ENCODE measurements at regions not wholly inside any gene's neighbourhood (a gene's known extent, or its start where the extent isn't known, plus 50 kb on each side); places are given as distances from the start of the nearest gene placed in this dataset.

GRCh38 chr12:3966376-3966775, 93.2 kb upstream of the PARP11 start:
- Histone ChIP-seq H3K27me3 (ENCODE audit: control insufficient read depth in 3 of 3, insufficient read depth in 3 of 3, low read depth in 1 of 3, low read length in 3 of 3) (no peaks in the 10 kb centered on the region), H2AK5ac (ENCODE audit: low read depth, low read length) (no peak overlapping the region), H3K9me3 (replicated peaks in 1 of 2; ENCODE audit: control insufficient read depth in 2 of 2, insufficient read depth in 1 of 2, low read depth in 1 of 2, low read length in 2 of 2) (peaks cover 0 to 7% of the 10 kb centered on the region in 2 donors), H3K9ac (ENCODE audit: low read depth, low read length, poor library complexity) (no peak overlapping the region), H2BK15ac (ENCODE audit: low read length) (no peak overlapping the region), H3K14ac (ENCODE audit: low read length) (no peak overlapping the region), H2BK120ac (ENCODE audit: low read depth, low read length) (no peak overlapping the region), H3K4me1 (ENCODE audit: control insufficient read depth in 2 of 2, insufficient read depth in 1 of 2, low read depth in 1 of 2, low read length in 2 of 2) (peaks cover 2 to 3% of the 10 kb centered on the region in 2 donors), H2BK12ac (ENCODE audit: low read length) (no peak overlapping the region), H3K27ac (replicated peaks; ENCODE audit: low read length) (no peak overlapping the region), H2AFZ (ENCODE audit: low read length) (no peak overlapping the region), H3K18ac (ENCODE audit: low read length) (no peak overlapping the region), H4K8ac (ENCODE audit: low read depth, low read length) (no peak overlapping the region), H4K91ac (ENCODE audit: low read depth, low read length, poor library complexity) (no peak overlapping the region), H3K4me2 (ENCODE audit: insufficient read depth, low read length, poor library complexity, severe bottlenecking) (no peak overlapping the region), H3K36me3 (replicated peaks in 1 of 2; ENCODE audit: control insufficient read depth in 2 of 2, insufficient read depth in 2 of 2, low read length in 2 of 2) (no peaks in the 10 kb centered on the region), H3K4me3 (ENCODE audit: low read length in 2 of 2) (no peak overlapping the region), H3K23ac (ENCODE audit: low read depth, low read length, poor library complexity) (no peak overlapping the region), H3K4ac (ENCODE audit: low read length) (no peak overlapping the region), H3K79me1 (ENCODE audit: low read depth, low read length) (no peaks in the 10 kb centered on the region), H2BK5ac (ENCODE audit: low read length) (no peak overlapping the region)
- no CpG with 5 or more reads among the region's 3 CpGs for WGBS, 2 donors (ENCODE audit: extremely low coverage in 2 of 2, insufficient read length in 2 of 2, insufficient replicate concordance in 1 of 2)
- no peak for DNase-seq (ENCODE audit: low spot score)

- H2BK5ac ChIP-seq (ENCODE audit: low read length) = no peak overlapping the region
- no peaks in the 10 kb centered on the region for H3K36me3 ChIP-seq (replicated peaks in 1 of 2; ENCODE audit: control insufficient read depth in 2 of 2, insufficient read depth in 2 of 2, low read length in 2 of 2)
- no CpG with 5 or more reads among the region's 3 CpGs for WGBS, 2 donors (ENCODE audit: extremely low coverage in 2 of 2, insufficient read length in 2 of 2, insufficient replicate concordance in 1 of 2)
Observed at GRCh38 chr12:3965046-3965445, 91.8 kb upstream of the PARP11 start.

GRCh38 chr12:3964439-3964838, 91.2 kb upstream of the PARP11 start:
- no peak overlapping the region for H3K18ac ChIP-seq (ENCODE audit: low read length)
- no peak overlapping the region for H3K23ac ChIP-seq (ENCODE audit: low read depth, low read length, poor library complexity)
- no peaks in the 10 kb centered on the region for H3K79me1 ChIP-seq (ENCODE audit: low read depth, low read length)
- H2AK5ac ChIP-seq (ENCODE audit: low read depth, low read length) = no peak overlapping the region
- H3K14ac ChIP-seq (ENCODE audit: low read length) = no peak overlapping the region
- no CpG with 5 or more reads among the region's 9 CpGs for WGBS, 2 donors (ENCODE audit: extremely low coverage in 2 of 2, insufficient read length in 2 of 2, insufficient replicate concordance in 1 of 2)
- no peak overlapping the region for H2BK5ac ChIP-seq (ENCODE audit: low read length)
- H2AFZ ChIP-seq (ENCODE audit: low read length) = no peak overlapping the region
- no peak overlapping the region for H2BK15ac ChIP-seq (ENCODE audit: low read length)
- H3K4me1 ChIP-seq (ENCODE audit: control insufficient read depth in 2 of 2, insufficient read depth in 1 of 2, low read depth in 1 of 2, low read length in 2 of 2) = peaks cover 6 to 10% of the 10 kb centered on the region in 2 donors
- H3K36me3 ChIP-seq (replicated peaks in 1 of 2; ENCODE audit: control insufficient read depth in 2 of 2, insufficient read depth in 2 of 2, low read length in 2 of 2) = no peaks in the 10 kb centered on the region
- no peak overlapping the region for H3K9ac ChIP-seq (ENCODE audit: low read depth, low read length, poor library complexity)
- H3K27me3 ChIP-seq (ENCODE audit: control insufficient read depth in 3 of 3, insufficient read depth in 3 of 3, low read depth in 1 of 3, low read length in 3 of 3) = no peaks in the 10 kb centered on the region
- H3K27ac ChIP-seq (replicated peaks; ENCODE audit: low read length) = no peak overlapping the region
- H3K9me3 ChIP-seq (replicated peaks in 1 of 2; ENCODE audit: control insufficient read depth in 2 of 2, insufficient read depth in 1 of 2, low read depth in 1 of 2, low read length in 2 of 2) = no peaks in the 10 kb centered on the region
- no peak overlapping the region for H2BK12ac ChIP-seq (ENCODE audit: low read length)
- H3K4me3 ChIP-seq (ENCODE audit: low read length in 2 of 2) = no peak overlapping the region
- DNase-seq (ENCODE audit: low spot score) = peak; percentile 21
- no peak overlapping the region for H4K8ac ChIP-seq (ENCODE audit: low read depth, low read length)
- H2BK120ac ChIP-seq (ENCODE audit: low read depth, low read length) = no peak overlapping the region
- H3K4me2 ChIP-seq (ENCODE audit: insufficient read depth, low read length, poor library complexity, severe bottlenecking) = no peak overlapping the region
- H3K4ac ChIP-seq (ENCODE audit: low read length) = no peak overlapping the region
- no peak overlapping the region for H4K91ac ChIP-seq (ENCODE audit: low read depth, low read length, poor library complexity)

More at GRCh38 chr12:3965046-3965445, 91.8 kb upstream of the PARP11 start:
- no peak overlapping the region for H2BK12ac ChIP-seq (ENCODE audit: low read length)
- H4K8ac ChIP-seq (ENCODE audit: low read depth, low read length) = no peak overlapping the region
- no peak overlapping the region for H2BK120ac ChIP-seq (ENCODE audit: low read depth, low read length)
- no peak overlapping the region for H3K18ac ChIP-seq (ENCODE audit: low read length)
- H4K91ac ChIP-seq (ENCODE audit: low read depth, low read length, poor library complexity) = no peak overlapping the region
- no peak overlapping the region for H3K4me3 ChIP-seq (ENCODE audit: low read length in 2 of 2)
- H3K27me3 ChIP-seq (ENCODE audit: control insufficient read depth in 3 of 3, insufficient read depth in 3 of 3, low read depth in 1 of 3, low read length in 3 of 3) = no peaks in the 10 kb centered on the region
- no peak overlapping the region for H3K4ac ChIP-seq (ENCODE audit: low read length)
- peaks cover 6% of the 10 kb centered on the region in 2 donors for H3K4me1 ChIP-seq (ENCODE audit: control insufficient read depth in 2 of 2, insufficient read depth in 1 of 2, low read depth in 1 of 2, low read length in 2 of 2)
- DNase-seq (ENCODE audit: low spot score) = no peak
- H3K23ac ChIP-seq (ENCODE audit: low read depth, low read length, poor library complexity) = no peak overlapping the region
- H3K27ac ChIP-seq (replicated peaks; ENCODE audit: low read length) = no peak overlapping the region
- H2AFZ ChIP-seq (ENCODE audit: low read length) = no peak overlapping the region
- H2AK5ac ChIP-seq (ENCODE audit: low read depth, low read length) = no peak overlapping the region
- H3K9ac ChIP-seq (ENCODE audit: low read depth, low read length, poor library complexity) = no peak overlapping the region
- H3K14ac ChIP-seq (ENCODE audit: low read length) = no peak overlapping the region
- H3K79me1 ChIP-seq (ENCODE audit: low read depth, low read length) = no peaks in the 10 kb centered on the region
- H3K9me3 ChIP-seq (replicated peaks in 1 of 2; ENCODE audit: control insufficient read depth in 2 of 2, insufficient read depth in 1 of 2, low read depth in 1 of 2, low read length in 2 of 2) = no peaks in the 10 kb centered on the region
- no peak overlapping the region for H2BK15ac ChIP-seq (ENCODE audit: low read length)
- no peak overlapping the region for H3K4me2 ChIP-seq (ENCODE audit: insufficient read depth, low read length, poor library complexity, severe bottlenecking)

- Histone ChIP-seq H3K4ac (ENCODE audit: low read length) (no peak overlapping the region), H3K18ac (ENCODE audit: low read length) (no peak overlapping the region), H2AFZ (ENCODE audit: low read length) (no peak overlapping the region), H3K4me2 (ENCODE audit: insufficient read depth, low read length, poor library complexity, severe bottlenecking) (no peak overlapping the region), H2BK12ac (ENCODE audit: low read length) (no peak overlapping the region), H3K27me3 (ENCODE audit: control insufficient read depth in 3 of 3, insufficient read depth in 3 of 3, low read depth in 1 of 3, low read length in 3 of 3) (no peaks in the 10 kb centered on the region), H2AK5ac (ENCODE audit: low read depth, low read length) (no peak overlapping the region), H2BK5ac (ENCODE audit: low read length) (no peak overlapping the region), H3K9me3 (replicated peaks in 1 of 2; ENCODE audit: control insufficient read depth in 2 of 2, insufficient read depth in 1 of 2, low read depth in 1 of 2, low read length in 2 of 2) (no peaks in the 10 kb centered on the region), H3K79me1 (ENCODE audit: low read depth, low read length) (no peaks in the 10 kb centered on the region), H3K27ac (replicated peaks; ENCODE audit: low read length) (no peak overlapping the region), H3K36me3 (replicated peaks in 1 of 2; ENCODE audit: control insufficient read depth in 2 of 2, insufficient read depth in 2 of 2, low read length in 2 of 2) (no peaks in the 10 kb centered on the region), H4K91ac (ENCODE audit: low read depth, low read length, poor library complexity) (no peak overlapping the region), H2BK15ac (ENCODE audit: low read length) (no peak overlapping the region), H3K14ac (ENCODE audit: low read length) (no peak overlapping the region), H2BK120ac (ENCODE audit: low read depth, low read length) (no peak overlapping the region), H3K4me3 (ENCODE audit: low read length in 2 of 2) (no peak overlapping the region), H3K4me1 (ENCODE audit: control insufficient read depth in 2 of 2, insufficient read depth in 1 of 2, low read depth in 1 of 2, low read length in 2 of 2) (peaks cover 4 to 10% of the 10 kb centered on the region in 2 donors), H3K23ac (ENCODE audit: low read depth, low read length, poor library complexity) (no peak overlapping the region), H3K9ac (ENCODE audit: low read depth, low read length, poor library complexity) (no peak overlapping the region), H4K8ac (ENCODE audit: low read depth, low read length) (no peak overlapping the region)
- no peak for DNase-seq (ENCODE audit: low spot score)
- WGBS, 2 donors (ENCODE audit: extremely low coverage in 2 of 2, insufficient read length in 2 of 2, insufficient replicate concordance in 1 of 2) = no CpG with 5 or more reads among the region's 8 CpGs
Observed at GRCh38 chr12:3962631-3963483, 89.7 kb upstream of the PARP11 start.
